Loucy (cell line): ENCODE measurements at regions not wholly inside any gene's neighbourhood (a gene's known extent, or its start where the extent isn't known, plus 50 kb on each side); places are given as distances from the start of the nearest gene placed in this dataset.

Experiments
- CTCF ChIP-seq: fragments of 200-600 bp; sonication (generic); conservative IDR thresholded peaks from 2 replicates; pipeline ENCODE4 v1.5.1; 2014; ENCODE audit warnings: mild to moderate bottlenecking, antibody characterized with exemption, low read length
- EZH2phosphoT487 ChIP-seq: fragments of 200-600 bp; IDR thresholded peaks from 2 replicates; pipeline ENCODE4 v1.6.1; 2018; ENCODE audit warnings: antibody characterized with exemption, mild to moderate bottlenecking, moderate library complexity, borderline replicate concordance

- no peak for TF ChIP-seq EZH2phosphoT487
- no peak for TF ChIP-seq CTCF
Observed at GRCh38 chr9:92189782-92190535, 74.7 kb upstream of the SPTLC1 start.
